GM19240 (cell line): ENCODE measurements at regions not wholly inside any gene's neighbourhood (a gene's known extent, or its start where the extent isn't known, plus 50 kb on each side); places are given as distances from the start of the nearest gene placed in this dataset.
"Not testable (repeated sequence)": the region's sequence is repeated elsewhere in the genome, so short reads cannot be mapped to it uniquely, and the experiment has no call there.

Experiments
- DNase-seq: peaks from one replicate; pipeline ENCODE4 v3.0.0; 2011; ENCODE audit warnings: low spot score; ENCODE audit not compliant: insufficient read length

GRCh38 chr4:3926271-3926670, 160.1 kb downstream of the ADRA2C start:
- not testable (repeated sequence) for DNase-seq

DNA sequence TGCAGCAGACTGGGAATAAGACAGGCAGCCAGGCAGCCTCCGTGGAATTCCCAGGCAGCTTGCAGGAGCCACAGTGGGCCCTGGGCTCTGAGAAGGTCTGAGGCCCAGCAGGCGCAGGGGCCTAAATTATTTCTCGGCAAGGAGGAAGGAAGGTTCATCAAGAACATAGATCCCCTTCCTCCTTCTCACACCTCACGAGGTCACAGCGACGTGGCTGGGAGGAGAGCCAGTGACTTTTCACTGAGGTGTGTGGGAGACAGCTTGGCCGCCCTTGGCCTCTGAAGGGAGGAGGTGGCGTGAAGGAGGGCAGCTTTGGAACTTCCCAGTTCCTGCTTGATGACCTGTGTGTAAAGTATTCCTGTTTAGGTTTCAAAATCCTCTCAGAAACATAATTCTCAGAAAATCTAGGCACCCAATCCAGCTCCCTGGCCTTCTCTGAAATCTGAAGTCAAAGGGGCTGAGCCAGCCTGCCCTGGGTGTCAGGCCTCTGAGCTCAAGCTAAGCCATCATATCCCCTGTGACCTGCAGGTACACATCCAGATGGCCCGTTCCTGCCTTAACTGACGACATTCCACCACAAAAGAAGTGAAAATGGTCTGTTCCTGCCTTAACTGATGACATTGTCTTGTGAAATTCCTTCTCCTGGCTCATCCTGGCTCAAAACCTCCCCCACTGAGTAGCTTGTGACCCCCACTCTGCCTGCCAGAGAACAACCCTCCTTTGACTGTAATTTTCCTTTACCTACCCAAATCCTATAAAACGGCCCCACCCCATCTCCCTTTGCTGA, 161.0 kb downstream of the ADRA2C start:
- not testable (repeated sequence) for DNase-seq

- DNase-seq, result not testable (repeated sequence)
Measured at GRCh38 chr4:3929431-3929830, 163.2 kb downstream of the ADRA2C start.

GRCh38 chr4:3932734-3933133, 166.5 kb downstream of the ADRA2C start:
- not testable (repeated sequence) for DNase-seq

GRCh38 chr4:3935406-3935805, 169.2 kb downstream of the ADRA2C start:
- not testable (repeated sequence) for DNase-seq

- no peak for DNase-seq
Measured at GRCh38 chr4:3936184-3936583, 170.0 kb downstream of the ADRA2C start.

GRCh38 chr4:3937849-3938562, 171.8 kb downstream of the ADRA2C start:
- DNase-seq, result not testable (repeated sequence)

DNA sequence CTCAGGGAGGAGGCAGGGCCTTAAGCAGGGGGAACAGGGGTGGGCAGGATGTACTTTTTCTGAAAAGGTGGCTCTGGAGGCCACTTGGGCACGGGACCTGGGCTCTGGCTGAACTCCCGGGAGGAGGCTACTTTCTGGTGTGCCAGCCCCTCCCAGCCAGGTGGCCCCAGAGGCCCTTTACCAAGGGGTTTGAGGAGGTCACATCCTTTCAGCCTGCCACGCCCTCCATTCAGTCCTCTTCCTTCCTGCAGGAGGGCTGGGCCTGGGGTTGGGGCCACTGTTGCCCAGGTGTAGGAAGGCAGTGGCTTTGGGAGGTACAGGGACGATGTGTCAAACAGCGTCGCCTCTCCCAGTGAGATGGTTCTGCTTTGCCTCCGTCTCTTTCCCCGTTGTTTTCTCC, 172.5 kb downstream of the ADRA2C start:
- DNase-seq, result not testable (repeated sequence)

DNA sequence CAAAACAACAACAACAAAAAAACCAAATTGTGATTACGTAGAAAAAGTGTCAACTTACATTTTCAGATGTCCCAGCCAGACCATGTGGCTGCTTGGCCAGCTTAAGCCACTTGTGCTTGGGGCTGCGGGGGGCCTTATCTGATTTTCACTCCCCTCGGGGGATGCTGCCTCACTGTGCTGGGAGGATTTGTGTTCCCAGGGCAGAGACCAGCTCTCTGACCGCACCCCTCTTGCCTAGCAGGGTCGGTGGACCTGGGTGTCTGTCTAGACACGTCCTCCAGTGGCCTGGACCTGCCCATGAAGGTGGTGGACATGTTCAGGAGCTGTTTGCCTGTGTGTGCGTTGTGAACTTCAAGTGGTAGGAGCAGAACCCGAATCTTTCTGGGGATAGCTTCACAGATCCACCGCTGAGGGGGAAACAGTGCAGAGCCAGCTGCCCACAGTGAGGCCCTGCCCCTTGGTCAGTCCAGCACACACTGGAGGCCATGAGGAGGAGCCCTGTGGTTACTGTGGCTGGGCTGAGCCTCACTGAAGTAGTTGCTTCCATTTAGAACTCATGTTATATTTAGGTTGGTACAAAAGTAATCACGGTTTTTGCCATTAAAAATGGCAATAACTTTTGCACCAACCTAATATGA, 173.9 kb downstream of the ADRA2C start:
- not testable (repeated sequence) for DNase-seq

DNA sequence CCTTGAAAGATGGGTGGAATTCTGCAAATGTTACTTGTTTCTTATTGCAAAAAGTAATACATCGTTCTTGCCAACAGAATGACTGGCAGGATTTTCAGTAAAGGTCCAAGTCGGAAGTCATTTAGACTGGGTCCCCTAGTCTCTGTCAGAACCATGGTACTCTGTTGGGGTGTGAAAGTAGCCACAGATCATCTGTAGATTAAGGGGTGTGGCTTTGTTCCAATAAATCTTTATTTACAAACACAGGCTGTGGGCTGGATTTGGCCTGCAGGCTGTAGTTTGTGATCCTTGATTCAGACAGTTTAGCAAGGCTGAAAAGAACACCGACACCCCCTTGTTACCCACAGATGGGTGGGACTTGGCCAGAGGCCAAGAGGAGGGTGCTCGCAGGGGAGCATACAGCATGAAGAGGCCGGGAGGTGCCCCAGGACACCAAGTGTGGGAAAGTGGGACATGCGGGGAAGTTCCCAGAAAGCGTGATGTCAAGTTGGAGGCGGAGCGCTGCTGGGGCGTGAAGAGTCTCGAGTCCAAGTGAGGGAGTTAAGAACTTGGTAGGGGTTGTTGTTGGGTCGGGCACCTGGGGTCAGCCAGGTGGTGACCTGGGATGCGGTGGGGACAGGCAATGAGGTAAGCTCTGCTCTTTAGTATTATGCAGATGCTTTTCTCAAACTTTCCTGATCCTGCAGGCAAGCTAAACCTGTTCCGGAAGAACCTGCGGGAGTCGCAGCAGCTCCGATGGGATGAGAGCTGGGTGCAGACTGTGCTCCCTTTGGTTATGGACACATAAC, 175.7 kb downstream of the ADRA2C start:
- DNase-seq, result not testable (repeated sequence)

- DNase-seq, result not testable (repeated sequence)
Measured at GRCh38 chr4:3942569-3942971, 176.4 kb downstream of the ADRA2C start.

DNA sequence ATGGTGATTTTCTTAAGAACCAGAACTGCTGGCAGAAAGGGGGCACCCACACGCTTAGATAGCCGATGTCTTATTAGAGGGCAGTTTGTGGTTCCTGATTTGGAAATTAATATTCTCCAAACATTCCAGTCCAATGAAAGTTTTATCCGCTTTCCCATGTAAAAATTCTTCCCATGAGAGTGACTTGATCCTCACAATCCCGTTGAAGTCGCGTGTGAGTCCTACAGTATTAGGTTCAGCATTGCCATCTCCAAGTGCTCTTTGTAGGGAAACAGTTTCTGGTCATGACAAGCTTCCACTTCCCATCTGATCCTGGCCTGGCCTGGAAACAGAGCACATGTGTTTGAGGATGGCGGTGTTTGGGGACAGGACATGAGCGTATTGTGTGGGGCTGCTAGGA, 176.9 kb downstream of the ADRA2C start:
- not testable (repeated sequence) for DNase-seq

DNA sequence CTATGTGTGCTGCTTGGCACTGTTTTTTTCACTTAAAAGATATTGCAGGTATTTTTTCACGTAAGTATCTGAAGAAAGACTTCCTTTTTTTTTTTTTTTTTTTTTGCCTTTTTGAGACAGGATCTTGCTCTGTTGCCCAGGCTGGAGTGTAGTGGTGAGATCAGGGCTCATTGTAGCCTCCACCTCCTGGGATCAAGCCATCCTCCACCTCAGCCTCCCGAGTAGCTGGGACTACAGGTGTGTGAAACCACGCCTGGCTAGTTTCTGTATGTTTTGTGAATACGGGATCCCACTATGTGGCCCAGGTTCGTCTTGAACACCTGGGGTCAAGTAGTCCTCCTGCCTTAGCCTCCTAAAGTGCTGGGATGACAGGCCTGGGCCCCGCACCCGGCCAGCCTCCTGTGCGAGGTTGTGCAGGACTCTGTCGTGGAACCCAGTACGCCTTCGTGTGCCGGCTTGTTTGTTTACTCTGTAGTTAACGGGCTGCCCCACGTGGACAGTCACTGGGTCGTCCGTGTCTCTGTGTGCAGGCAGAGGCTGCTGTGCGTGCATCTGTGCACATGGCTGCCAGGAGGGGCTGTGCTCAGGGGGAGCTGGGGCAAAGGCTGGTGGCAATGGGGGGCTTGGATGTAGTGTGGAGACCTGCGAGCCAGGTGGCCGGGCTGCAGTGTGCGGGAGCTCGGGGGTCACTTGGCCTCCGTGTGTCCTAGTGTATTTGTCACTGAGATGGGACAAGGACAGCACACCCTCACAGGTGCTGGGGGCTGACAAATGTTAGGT, 179.5 kb downstream of the ADRA2C start:
- DNase-seq, result no peak

GRCh38 chr4:3946553-3946952, 180.4 kb downstream of the ADRA2C start:
- not testable (repeated sequence) for DNase-seq

DNA sequence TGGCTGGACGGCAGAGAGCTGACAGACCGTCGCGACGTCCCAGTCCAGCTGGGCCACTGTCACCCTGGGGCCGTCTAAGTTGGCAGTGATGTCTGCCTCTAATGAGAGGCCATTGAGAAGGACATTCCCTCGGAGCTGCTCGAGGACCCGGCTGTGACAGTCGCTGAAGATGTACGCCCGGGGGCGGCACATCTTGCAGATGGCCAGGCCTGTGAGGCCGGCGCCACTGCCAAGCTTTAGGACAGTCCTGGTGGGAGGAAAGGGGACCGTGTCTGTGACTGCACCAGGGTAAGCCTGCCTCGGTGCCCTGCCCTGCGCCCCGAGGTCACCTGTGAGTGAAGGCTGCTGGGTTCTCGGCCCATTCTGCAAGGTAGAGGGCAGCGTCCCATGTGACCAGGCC, 181.6 kb downstream of the ADRA2C start:
- DNase-seq, result not testable (repeated sequence)

- DNase-seq, result not testable (repeated sequence)
Measured at GRCh38 chr4:3948210-3948609, 182.0 kb downstream of the ADRA2C start.

DNA sequence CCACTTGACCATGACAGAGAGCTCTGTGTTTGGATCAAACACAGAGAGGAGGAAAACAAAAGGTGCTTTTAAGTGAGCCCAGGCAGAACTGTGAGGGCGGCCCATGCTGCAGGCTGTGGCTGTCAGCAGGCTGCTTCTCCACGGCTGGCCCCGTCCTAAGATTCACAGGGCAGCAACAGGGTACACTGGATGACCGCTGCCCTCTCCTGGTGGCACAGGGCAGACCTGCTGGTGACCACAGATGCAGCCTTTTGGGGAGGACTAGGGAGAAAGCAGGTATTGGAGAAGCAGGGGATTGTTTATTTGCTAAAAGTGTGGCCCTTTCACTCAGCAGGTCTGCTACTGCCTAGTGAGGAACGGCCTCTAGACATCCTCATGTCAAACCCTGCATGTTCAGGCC, 183.7 kb downstream of the ADRA2C start:
- DNase-seq, result not testable (repeated sequence)

DNA sequence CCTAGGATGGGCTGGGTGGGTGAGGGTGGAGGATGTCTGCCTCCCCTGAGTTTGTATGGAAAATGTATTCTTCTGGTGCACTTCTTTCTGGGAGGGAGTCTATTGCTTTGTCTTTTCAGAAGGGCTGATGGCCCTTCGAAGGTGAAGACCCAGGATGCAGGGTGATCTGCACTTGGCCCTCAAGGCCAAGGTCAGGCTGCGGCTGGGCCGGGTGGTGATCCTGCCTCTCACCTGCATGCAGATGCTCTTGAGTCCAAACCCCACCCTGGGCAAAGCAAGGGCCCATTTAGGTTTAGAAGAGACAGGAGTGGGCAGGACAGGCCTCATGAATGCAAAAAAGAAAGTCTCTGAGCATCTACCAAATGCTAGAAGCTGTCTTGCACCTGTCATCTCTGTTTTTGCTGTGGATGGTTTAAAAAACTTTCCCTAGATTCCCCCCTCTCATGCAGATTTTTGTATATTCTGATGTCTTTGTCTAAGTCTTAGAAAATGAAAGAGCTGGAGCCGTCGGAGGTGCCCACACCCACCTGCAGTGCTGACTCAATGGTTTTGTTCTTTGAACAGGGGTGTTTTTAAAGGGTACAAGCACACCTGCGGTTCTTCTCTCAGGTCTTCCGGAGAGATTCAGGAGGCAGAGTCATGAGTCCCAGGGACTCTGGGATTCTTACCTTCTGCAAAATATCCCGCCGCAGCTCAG, 186.4 kb downstream of the ADRA2C start:
- DNase-seq, result not testable (repeated sequence)

DNA sequence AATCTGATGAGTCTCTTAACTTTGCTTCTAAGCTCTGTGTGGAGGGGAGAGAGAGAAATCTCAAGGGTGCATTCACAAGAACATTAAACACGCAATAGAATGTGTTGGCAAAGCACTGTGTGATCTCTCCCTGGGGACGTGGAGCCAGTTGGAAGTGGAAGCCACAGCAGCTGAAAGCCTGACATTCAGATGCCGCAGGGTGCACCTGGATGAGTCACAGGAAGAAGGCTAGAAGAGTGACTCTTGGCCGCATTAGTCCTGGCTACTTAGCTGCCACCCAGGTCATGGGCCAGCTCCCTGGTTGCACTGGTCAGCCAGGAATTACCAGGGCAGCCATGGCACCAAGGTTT, 186.9 kb downstream of the ADRA2C start:
- DNase-seq, result not testable (repeated sequence)
